ENCODE measurements at regions not wholly inside any gene's neighbourhood (a gene's known extent, or its start where the extent isn't known, plus 50 kb on each side); places are given as distances from the start of the nearest gene placed in this dataset.
"Not testable (repeated sequence)": the region's sequence is repeated elsewhere in the genome, so short reads cannot be mapped to it uniquely, and the experiment has no call there.

- DNase-seq (ENCODE audit: low spot score), result no peak
These were observed 329.2 kb upstream of the KLF3 start for GRCh38 chr4:38334791-38335190.

DNA sequence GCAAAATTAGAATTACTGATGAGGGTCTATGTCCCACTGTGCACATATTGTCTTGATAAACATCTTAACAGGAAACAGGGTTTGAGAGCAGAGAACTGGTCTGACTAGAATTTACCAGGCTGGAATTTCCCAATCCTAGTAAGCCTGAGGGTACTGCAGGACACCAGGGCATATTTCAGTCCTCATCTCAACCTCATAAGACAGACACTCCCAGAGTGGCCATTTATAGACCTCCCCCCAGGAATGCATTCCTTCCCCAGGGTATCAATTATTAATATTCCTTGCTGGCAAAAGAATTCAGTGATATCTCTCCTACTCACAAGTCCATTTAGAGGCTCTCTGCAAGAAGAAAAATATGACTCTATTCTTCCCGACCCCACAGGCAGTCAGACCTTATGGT lies 325.1 kb upstream of the KLF3 start:
- DNase-seq (ENCODE audit: low spot score), result not testable (repeated sequence)

- DNase-seq (ENCODE audit: low spot score), result no peak
These were observed 320.4 kb upstream of the KLF3 start for GRCh38 chr4:38343608-38344007.

DNA sequence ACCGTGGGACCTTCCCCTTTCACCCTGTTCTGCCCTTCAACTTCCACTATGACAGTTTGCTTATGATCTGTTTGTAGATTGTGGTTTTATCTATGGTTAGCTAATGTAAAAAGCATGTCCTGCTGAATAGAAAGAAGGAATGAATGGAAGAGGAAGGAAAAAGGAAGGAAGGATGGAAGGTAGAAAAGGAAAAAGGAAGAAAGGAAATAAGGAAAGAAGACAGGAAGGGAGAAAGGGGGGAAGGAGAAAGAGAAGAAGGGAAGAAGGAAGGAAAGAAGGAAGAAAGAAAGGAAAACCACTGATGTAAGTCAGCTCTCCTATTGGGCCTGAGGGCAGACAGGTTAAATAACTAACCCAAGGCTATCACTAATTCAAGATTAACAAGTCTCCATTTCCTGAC lies 319.1 kb upstream of the KLF3 start:
- DNase-seq (ENCODE audit: low spot score), result no peak

DNA sequence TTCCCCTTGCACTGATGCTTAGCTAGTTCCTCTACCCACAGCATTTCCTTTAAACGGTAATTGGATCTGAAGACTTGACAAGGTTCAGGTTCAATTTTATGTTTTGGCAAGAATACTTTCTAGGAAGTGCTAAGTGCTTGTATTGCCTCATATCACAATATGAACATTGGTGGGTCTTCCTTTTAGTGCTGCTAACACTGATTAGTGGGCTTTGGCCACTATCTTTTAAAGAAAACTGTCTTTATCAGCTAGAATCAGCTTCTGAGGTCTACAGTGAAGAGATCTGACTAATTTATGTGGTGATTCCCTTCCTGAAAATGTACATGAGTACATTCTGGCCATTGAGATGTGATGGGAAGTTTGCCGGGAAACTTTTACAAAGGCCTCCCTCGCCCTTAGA lies 316.7 kb upstream of the KLF3 start:
- no peak for DNase-seq (ENCODE audit: low spot score)

DNA sequence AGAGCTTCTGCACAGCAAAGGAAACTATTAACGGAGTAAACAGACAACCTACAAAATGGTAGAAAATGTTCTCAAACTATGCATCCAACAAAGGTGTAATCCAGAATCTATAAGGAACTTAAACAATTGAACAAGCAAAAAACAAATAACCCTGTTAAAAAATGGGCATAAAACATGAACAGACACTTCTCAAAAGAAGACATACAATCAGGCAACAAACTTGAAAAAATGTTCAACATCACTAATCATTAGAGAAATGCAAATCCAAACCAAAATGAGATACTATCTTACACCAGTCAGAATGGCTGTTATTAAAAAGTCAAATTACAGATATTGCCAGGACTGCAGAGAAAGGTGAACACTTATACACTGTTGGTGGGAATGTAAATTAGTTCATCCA lies 309.6 kb upstream of the KLF3 start:
- DNase-seq (ENCODE audit: low spot score), result no peak

GRCh38 chr4:38354872-38355271 lies 309.1 kb upstream of the KLF3 start:
- DNase-seq (ENCODE audit: low spot score), result no peak

DNA sequence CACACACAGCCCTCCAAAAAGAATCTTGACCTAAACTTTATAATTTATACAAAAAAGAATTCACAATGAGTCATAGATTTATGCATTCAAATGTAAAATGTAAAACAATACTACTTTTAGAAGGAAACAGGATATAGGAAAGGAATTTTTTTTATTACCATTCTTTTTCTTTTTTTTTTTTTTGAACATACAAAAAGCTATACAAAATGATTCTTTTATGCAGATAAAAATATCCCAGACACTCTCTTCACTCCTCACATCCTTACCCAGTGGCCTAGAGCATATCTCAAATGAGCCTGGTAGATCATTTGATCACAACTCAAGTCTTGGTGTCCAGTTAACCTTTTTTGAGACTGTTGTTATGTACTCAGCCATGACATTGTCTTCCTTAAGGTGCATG lies 307.3 kb upstream of the KLF3 start:
- DNase-seq (ENCODE audit: low spot score), result no peak

- no peak for DNase-seq (ENCODE audit: low spot score)
These were observed 306.5 kb upstream of the KLF3 start for GRCh38 chr4:38357546-38357945.

GRCh38 chr4:38359113-38359512 lies 304.9 kb upstream of the KLF3 start:
- DNase-seq (ENCODE audit: low spot score), result peak; percentile 69

DNA sequence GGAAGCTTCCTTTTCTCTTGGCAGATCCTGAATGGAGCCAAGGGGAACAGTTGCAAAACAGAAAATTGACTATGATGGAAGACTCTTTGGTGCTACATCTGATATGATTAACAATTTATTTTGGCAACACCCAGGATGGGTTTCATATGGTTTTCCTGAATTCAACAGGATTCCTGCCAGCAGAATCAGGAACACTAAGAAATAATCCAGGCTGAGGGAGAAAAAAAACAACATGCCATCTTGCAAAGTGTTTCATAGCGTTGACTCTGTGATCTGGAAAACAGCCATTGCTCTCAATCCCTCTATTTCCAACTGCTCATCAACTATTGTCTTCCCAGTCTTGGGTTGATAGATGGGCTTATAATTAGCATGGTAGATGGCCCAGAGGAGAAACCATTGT lies 303.8 kb upstream of the KLF3 start:
- no peak for DNase-seq (ENCODE audit: low spot score)

DNA sequence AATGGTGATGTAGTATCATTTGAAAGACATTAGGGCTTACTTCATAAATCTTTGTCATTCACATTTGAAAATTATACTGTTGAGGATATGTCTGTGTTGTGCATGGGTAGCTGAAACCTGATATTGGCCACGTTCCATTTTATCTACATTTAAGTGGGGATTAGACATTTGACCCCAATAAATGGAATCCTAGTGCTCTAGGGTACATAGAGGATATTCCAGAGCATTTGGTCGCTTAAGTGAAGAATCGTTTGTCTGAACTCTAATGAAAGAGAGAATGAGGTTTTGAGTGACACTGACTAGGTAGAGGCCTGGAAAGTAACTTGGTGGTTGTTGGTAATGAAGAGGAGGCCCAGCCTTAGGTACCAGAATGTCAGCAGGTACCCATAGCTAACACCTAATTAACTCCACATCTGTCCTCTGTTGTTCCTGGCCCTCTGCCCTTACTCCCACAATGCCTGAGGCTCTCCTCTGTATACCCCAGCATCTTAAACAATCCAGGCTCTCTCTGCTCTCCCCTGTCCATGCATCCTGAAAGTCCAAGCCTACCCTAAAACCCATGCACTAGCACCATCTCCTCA lies 299.5 kb upstream of the KLF3 start:
- no peak for DNase-seq (ENCODE audit: low spot score)

GRCh38 chr4:38365261-38365660 lies 298.7 kb upstream of the KLF3 start:
- no peak for DNase-seq (ENCODE audit: low spot score)

GRCh38 chr4:38365748-38366310 lies 298.2 kb upstream of the KLF3 start:
- DNase-seq (ENCODE audit: low spot score), result no peak

GRCh38 chr4:38366456-38366855 lies 297.5 kb upstream of the KLF3 start:
- no peak for DNase-seq (ENCODE audit: low spot score)

GRCh38 chr4:38366997-38367396 lies 297.0 kb upstream of the KLF3 start:
- DNase-seq (ENCODE audit: low spot score), result no peak

- DNase-seq (ENCODE audit: low spot score), result no peak
These were observed 296.3 kb upstream of the KLF3 start for GRCh38 chr4:38367642-38368174.

- no peak for DNase-seq (ENCODE audit: low spot score)
These were observed 295.4 kb upstream of the KLF3 start for GRCh38 chr4:38368613-38369012.

DNA sequence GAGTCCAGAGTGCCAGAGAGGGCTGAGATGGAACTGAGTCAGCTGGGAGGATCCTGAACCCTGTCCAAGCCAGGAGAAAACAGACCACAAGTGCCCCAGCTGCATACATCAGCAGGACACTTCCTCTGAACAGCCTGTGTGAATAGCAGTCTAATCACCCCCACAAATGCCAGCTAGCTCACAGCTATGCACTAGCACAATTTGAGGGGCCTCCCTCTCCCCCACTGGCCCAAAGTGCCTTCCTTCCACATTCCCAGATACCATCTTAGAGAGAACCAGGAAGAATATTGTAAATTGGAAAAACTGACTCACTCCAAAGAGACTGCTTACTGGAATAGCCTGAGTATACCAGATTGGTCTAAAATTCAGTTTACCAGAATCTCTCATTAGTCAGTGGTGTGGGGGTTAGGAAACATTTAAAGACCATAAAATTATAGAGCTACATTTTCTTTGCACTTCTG lies 292.6 kb upstream of the KLF3 start:
- no peak for DNase-seq (ENCODE audit: low spot score)

DNA sequence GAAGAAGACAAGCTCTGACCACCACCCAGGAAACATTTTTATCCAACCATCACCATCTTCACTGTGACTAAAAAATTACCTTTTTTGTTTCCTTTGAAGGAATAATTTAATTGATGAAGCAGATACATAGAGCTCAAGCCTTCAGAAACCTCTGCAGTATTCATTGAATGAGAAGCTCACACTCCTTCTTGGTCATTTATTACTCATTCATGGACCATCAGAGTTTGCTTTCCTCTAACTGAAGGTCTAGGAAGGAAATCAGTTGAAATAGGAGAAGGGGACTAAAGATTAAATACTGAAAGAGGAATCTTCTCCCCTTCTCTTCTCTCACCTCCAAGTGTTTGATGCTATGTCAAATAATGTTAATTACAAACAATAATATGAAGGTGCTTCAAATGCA lies 290.6 kb upstream of the KLF3 start:
- peak; percentile 12 for DNase-seq (ENCODE audit: low spot score)

DNA sequence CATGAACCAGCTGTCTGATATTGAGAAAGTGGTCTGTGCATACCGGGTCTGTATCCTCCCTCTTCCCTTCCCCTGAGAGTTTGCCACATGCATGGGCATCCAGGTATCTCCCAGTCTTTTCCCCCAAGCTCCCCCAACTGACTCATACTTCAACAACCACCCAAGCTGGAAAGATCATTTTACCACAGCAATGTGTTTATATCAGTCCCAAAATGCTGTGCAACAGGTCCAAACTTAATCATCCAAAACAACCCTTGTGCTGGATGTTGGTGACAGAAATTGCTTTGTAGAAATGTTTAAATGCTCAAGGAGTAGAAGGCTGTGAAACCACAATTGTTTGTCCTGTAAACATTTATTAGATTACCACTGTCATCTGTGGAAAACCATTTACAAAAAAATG lies 286.8 kb upstream of the KLF3 start:
- DNase-seq (ENCODE audit: low spot score), result no peak

DNA sequence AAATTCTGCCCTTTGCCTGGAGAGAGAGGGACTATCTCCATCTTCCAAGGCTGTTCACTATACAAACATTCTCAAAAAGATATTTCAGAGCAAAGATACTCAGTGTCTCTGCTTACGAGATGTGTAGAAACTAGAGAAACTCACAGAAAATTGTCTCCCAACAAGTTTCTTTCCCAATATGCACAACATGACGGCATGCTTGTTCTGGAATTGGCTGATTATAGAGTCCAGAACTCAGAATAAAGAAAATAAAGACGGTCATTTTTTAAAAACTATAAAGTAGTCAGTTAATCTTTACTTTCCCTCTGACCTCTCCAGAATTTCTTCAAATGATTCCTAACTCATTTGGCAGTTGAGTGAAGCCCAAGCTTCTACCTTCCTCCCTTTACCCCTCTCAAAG lies 285.5 kb upstream of the KLF3 start:
- no peak for DNase-seq (ENCODE audit: low spot score)

GRCh38 chr4:38381788-38382187 lies 282.2 kb upstream of the KLF3 start:
- DNase-seq (ENCODE audit: low spot score), result no peak

DNA sequence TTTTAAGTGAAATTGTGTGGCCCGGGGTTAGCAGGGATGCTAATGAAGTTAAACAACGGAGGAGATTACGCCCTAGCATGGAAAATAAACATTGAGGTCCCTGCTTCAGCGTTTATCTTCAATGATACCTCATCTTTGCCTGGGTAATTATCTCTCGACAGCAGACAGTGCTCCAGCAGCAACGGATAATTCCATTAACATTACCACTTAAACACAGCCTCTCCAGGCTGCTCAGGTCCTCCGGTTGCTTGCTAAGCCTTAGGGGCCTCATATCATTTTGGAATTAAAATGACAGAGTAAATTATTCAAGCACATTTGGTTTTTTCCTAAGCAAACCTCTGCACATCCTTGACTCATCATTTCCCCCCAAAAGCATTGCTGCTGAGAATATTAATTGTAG lies 281.5 kb upstream of the KLF3 start:
- no peak for DNase-seq (ENCODE audit: low spot score)

Measured in activated CD4-positive, alpha-beta T cell treated with anti-CD3 and anti-CD28 coated beads, Interleukin-2, Interleukin-4, amounts not matched to agents 100 ng/mL and 50 ng/mL, durations not matched to agents 16 hours and 8 hours (primary cell).